GM06990 (cell line): ENCODE measurements at regions not wholly inside any gene's neighbourhood (a gene's known extent, or its start where the extent isn't known, plus 50 kb on each side); places are given as distances from the start of the nearest gene placed in this dataset.

Experiments
- DNase-seq: peaks from one replicate; pipeline ENCODE4 v3.0.0-alpha.2; 2011; ENCODE audit not compliant: insufficient read length; ENCODE audit errors: extremely low read depth
- H3K27me3 ChIP-seq: replicated peaks from 2 replicates; pipeline ENCODE4 v1.6.0; 2011; ENCODE audit warnings: low read length; ENCODE audit not compliant: control insufficient read depth, insufficient read depth
- H3K36me3 ChIP-seq: 2 replicates; pipeline ENCODE4 v1.5.1; 2011; ENCODE audit warnings: low read length; ENCODE audit not compliant: control insufficient read depth, insufficient read depth
- H3K4me3 ChIP-seq: replicated peaks from 2 replicates; pipeline ENCODE4 v1.5.1; 2011; ENCODE audit warnings: low read depth, mild to moderate bottlenecking, control low read depth, low read length
- CTCF ChIP-seq: IDR thresholded peaks from 2 replicates; pipeline ENCODE4 v1.5.1; 2011; ENCODE audit warnings: low read length, control low read depth, mild to moderate bottlenecking, inconsistent platforms; ENCODE audit not compliant: insufficient read depth, poor library complexity, severe bottlenecking

- H3K36me3 ChIP-seq, result no peaks in the 10 kb centered on the region
- H3K27me3 ChIP-seq, result no peaks in the 10 kb centered on the region
- no peak for DNase-seq
- no peak overlapping the region for H3K4me3 ChIP-seq
- no peak for TF ChIP-seq CTCF
Observed at GRCh38 chr6:145405006-145405551, 330.2 kb downstream of the EPM2A start.

GRCh38 chr6:145406783-145407182 is 328.5 kb downstream of the EPM2A start:
- no peak for TF ChIP-seq CTCF
- no peak for DNase-seq
- H3K4me3 ChIP-seq, result no peak overlapping the region
- no peaks in the 10 kb centered on the region for H3K36me3 ChIP-seq
- no peaks in the 10 kb centered on the region for H3K27me3 ChIP-seq

- Histone ChIP-seq H3K27me3 (no peaks in the 10 kb centered on the region), H3K36me3 (no peaks in the 10 kb centered on the region), H3K4me3 (no peak overlapping the region)
- TF ChIP-seq CTCF, result no peak
- no peak for DNase-seq
Observed at GRCh38 chr6:145415616-145416015, 319.7 kb downstream of the EPM2A start.

- Histone ChIP-seq H3K4me3 (no peak overlapping the region), H3K27me3 (no peaks in the 10 kb centered on the region), H3K36me3 (no peaks in the 10 kb centered on the region)
- TF ChIP-seq CTCF, result no peak
- no peak for DNase-seq
Observed at GRCh38 chr6:145420599-145420998, 314.7 kb downstream of the EPM2A start.

- no peak for TF ChIP-seq CTCF
- no peak overlapping the region for H3K4me3 ChIP-seq
- DNase-seq, result no peak
- no peaks in the 10 kb centered on the region for H3K27me3 ChIP-seq
- H3K36me3 ChIP-seq, result no peaks in the 10 kb centered on the region
Observed at GRCh38 chr6:145423936-145424335, 311.4 kb downstream of the EPM2A start.

- Histone ChIP-seq H3K27me3 (no peaks in the 10 kb centered on the region), H3K36me3 (no peaks in the 10 kb centered on the region), H3K4me3 (no peak overlapping the region)
- DNase-seq, result no peak
- no peak for TF ChIP-seq CTCF
Observed at GRCh38 chr6:145427232-145427631, 308.1 kb downstream of the EPM2A start.
